ENCODE measurements at regions not wholly inside any gene's neighbourhood (a gene's known extent, or its start where the extent isn't known, plus 50 kb on each side); places are given as distances from the start of the nearest gene placed in this dataset.
"Not testable (repeated sequence)": the region's sequence is repeated elsewhere in the genome, so short reads cannot be mapped to it uniquely, and the experiment has no call there.

DNA sequence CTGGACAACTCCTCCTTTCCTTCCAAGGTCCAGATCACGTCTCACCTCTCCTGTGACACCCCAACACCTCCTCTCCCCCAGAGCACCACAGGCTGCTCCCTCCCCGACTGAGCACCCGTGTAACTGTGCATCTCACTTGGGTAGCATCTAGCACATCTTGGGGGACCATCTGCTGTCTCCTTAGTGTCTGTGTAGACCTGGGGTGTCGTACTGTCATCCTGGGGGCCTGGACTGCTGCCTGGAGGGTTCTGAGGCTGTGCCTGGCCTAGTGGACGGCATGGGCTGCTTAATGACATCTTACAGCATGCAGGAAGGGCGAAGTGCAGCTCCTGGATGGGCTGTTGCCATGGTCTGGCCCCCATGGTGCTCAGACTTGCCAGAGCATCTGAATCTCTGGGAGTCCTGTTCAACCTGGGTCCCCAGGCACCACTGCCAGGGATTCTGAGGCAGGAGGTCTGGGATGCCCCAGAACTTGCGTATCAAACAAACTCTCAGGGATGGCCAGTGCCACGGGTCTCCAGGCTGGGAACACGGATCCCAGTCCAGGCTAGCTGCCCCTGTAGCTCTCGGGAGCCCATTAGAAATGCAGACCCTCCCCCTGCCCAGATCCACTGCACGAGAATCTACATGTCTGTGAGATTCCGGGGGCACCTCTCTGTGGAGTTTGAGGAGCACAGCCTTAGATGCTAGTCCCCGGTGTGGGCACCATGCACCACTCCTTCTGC lies 194.4 kb upstream of the ZNF469 start:
- not testable (repeated sequence) for H3K9me3 ChIP-seq (ENCODE audit: insufficient read depth, low read length); H2AFZ ChIP-seq (ENCODE audit: low read depth, low read length); H3K79me2 ChIP-seq (ENCODE audit: low read length); H3K4me1 ChIP-seq (ENCODE audit: low read length); H3K27me3 ChIP-seq (ENCODE audit: low read depth, low read length); H3K4me2 ChIP-seq (ENCODE audit: low read length); H3K4me3 ChIP-seq (ENCODE audit: low read length); H3K9ac ChIP-seq (ENCODE audit: low read length); H3K27ac ChIP-seq (ENCODE audit: low read length); H3K36me3 ChIP-seq (replicated peaks; ENCODE audit: low read depth, low read length); H4K20me1 ChIP-seq (ENCODE audit: insufficient read depth, low read length)

- H3K4me1 ChIP-seq (ENCODE audit: low read length); H3K4me3 ChIP-seq (ENCODE audit: low read length); H3K9me3 ChIP-seq (ENCODE audit: insufficient read depth, low read length); H4K20me1 ChIP-seq (ENCODE audit: insufficient read depth, low read length); H3K36me3 ChIP-seq (replicated peaks; ENCODE audit: low read depth, low read length); H3K27me3 ChIP-seq (ENCODE audit: low read depth, low read length); H2AFZ ChIP-seq (ENCODE audit: low read depth, low read length); H3K4me2 ChIP-seq (ENCODE audit: low read length); H3K9ac ChIP-seq (ENCODE audit: low read length); H3K27ac ChIP-seq (ENCODE audit: low read length); H3K79me2 ChIP-seq (ENCODE audit: low read length): not testable (repeated sequence)
Observed at GRCh38 chr16:88190592-88191095, 192.1 kb upstream of the ZNF469 start.

DNA sequence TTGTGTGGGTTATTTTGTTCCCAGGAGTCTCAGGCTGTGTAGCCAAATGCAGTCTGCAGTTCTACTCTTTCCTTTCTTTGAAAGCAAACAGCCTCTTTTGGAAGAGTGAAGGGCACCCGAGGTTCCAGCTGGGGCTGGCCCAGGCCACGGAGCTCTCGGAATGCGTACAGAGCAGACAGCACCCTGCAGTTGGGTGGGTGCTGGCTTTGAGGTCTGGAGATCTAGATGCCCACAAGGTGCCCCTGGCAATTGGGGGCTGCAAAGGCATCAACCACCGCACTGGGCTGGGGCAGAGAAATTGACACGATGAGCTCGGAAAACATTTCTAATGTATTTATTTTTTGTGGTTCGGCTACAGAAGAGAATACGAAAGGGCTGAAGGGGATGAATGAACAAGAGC lies 191.6 kb upstream of the ZNF469 start:
- H3K27me3 ChIP-seq (ENCODE audit: low read depth, low read length); H3K9ac ChIP-seq (ENCODE audit: low read length); H3K36me3 ChIP-seq (replicated peaks; ENCODE audit: low read depth, low read length); H3K9me3 ChIP-seq (ENCODE audit: insufficient read depth, low read length); H3K79me2 ChIP-seq (ENCODE audit: low read length); H3K4me3 ChIP-seq (ENCODE audit: low read length); H3K4me2 ChIP-seq (ENCODE audit: low read length); H2AFZ ChIP-seq (ENCODE audit: low read depth, low read length); H4K20me1 ChIP-seq (ENCODE audit: insufficient read depth, low read length); H3K4me1 ChIP-seq (ENCODE audit: low read length); H3K27ac ChIP-seq (ENCODE audit: low read length): not testable (repeated sequence)

DNA sequence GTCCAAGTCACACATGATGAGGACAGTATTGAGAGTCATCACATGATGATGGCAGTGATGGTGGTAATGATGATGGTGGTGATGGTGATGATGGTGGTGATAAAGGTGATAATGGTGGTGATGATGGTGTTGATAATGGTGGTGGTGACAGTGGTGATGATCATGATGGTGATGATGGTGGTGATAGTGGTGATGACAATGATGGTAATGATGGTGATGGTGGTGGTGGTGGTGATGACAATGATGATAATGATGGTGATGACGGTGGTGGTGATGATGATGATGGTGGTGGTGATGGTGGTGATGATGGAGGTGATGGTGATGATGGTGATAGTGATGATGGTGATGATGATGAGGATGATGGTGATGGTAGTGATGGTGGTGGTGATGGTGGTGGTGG lies 190.2 kb upstream of the ZNF469 start:
- no peaks in the 10 kb centered on the region for H4K20me1 ChIP-seq (ENCODE audit: insufficient read depth, low read length)

GRCh38 chr16:88193706-88194396 lies 188.9 kb upstream of the ZNF469 start:
- not testable (repeated sequence) for H3K9ac ChIP-seq (ENCODE audit: low read length)

More for the DNA sequence above, 190.2 kb upstream of the ZNF469 start:
- Histone ChIP-seq H3K9me3 (ENCODE audit: insufficient read depth, low read length) (no peaks in the 10 kb centered on the region), H3K79me2 (ENCODE audit: low read length) (no peaks in the 10 kb centered on the region), H3K4me2 (ENCODE audit: low read length) (no peak overlapping the region), H3K36me3 (replicated peaks; ENCODE audit: low read depth, low read length) (no peaks in the 10 kb centered on the region), H3K27ac (ENCODE audit: low read length) (no peak overlapping the region), H3K27me3 (ENCODE audit: low read depth, low read length) (no peaks in the 10 kb centered on the region), H3K4me1 (ENCODE audit: low read length) (no peaks in the 10 kb centered on the region), H2AFZ (ENCODE audit: low read depth, low read length) (no peak overlapping the region), H3K9ac (ENCODE audit: low read length) (no peak overlapping the region), H3K4me3 (ENCODE audit: low read length) (no peak overlapping the region)
- TF ChIP-seq EZH2phosphoT487 (IDR thresholded peaks at IDR 0.05; ENCODE audit: low read depth) (no peak), CTCF (IDR thresholded peaks at IDR 0.05; ENCODE audit: low read depth, low read length) (no peak)

More at GRCh38 chr16:88193706-88194396, 188.9 kb upstream of the ZNF469 start:
- not testable (repeated sequence) for H3K9me3 ChIP-seq (ENCODE audit: insufficient read depth, low read length); H3K79me2 ChIP-seq (ENCODE audit: low read length); H3K4me3 ChIP-seq (ENCODE audit: low read length); H3K4me2 ChIP-seq (ENCODE audit: low read length); H3K36me3 ChIP-seq (replicated peaks; ENCODE audit: low read depth, low read length); H2AFZ ChIP-seq (ENCODE audit: low read depth, low read length); H3K4me1 ChIP-seq (ENCODE audit: low read length); H4K20me1 ChIP-seq (ENCODE audit: insufficient read depth, low read length); H3K27me3 ChIP-seq (ENCODE audit: low read depth, low read length); H3K27ac ChIP-seq (ENCODE audit: low read length)
- TF ChIP-seq CTCF (IDR thresholded peaks at IDR 0.05; ENCODE audit: low read depth, low read length) = peak; percentile 37
